ENCODE measurements at regions not wholly inside any gene's neighbourhood (a gene's known extent, or its start where the extent isn't known, plus 50 kb on each side); places are given as distances from the start of the nearest gene placed in this dataset.

- TF ChIP-seq CTCF (IDR thresholded peaks at IDR 0.05) (peak in 1 of 5 experiments; percentile 4), POLR2A (IDR thresholded peaks at IDR 0.05) (no peak)
Measured at GRCh38 chr16:85546585-85547447, 66.3 kb upstream of the GSE1 start.
